ENCODE measurements at regions not wholly inside any gene's neighbourhood (a gene's known extent, or its start where the extent isn't known, plus 50 kb on each side); places are given as distances from the start of the nearest gene placed in this dataset.
"Not testable (repeated sequence)": the region's sequence is repeated elsewhere in the genome, so short reads cannot be mapped to it uniquely, and the experiment has no call there.

DNA sequence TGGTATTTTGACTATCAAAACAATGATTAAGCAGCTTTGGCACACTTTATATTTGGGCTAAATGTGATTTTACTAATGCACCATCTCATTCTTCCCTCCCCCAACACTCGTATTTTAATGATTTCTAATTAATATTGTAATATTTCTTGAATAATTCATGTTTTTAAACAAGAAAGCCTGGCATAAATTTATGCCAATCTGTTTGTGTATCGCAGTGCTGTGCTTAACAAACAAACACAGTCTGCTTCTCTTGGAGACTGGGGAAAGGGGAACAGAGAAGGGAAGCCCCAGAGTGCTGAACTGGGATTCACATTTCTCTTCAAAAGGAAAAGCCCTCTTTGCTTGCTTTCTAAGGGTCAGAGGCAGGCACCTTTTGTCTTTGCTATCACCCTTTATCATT is 496.9 kb upstream of the STXBP6 start:
- no peak for DNase-seq

DNA sequence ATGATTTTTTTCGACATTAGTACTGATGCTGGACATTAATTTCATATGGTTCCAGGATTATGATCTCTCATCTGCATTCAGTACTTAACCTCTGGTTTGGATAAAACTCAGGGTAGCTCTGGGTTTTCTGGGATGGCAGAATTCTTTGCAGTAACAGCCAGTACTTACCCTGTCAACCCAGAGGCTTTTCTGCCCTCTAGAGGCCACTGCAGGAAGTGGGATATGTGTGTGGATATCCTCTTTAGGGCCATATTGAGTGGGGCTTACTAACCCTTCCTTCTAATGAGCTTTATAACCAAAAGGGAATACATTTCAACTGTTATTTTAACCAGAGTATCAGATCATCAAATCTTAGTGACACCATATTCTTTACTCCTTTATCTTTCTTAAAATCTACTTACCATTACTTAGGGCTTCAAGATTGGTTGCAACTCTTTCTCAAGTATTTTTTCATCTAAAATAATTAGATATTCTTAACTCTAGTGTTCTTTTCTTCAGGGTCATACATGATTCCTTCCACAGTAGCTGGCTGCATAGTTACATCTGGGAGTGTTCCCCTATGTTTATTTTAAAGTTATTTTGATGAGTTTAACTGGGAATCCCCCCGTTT is 488.0 kb upstream of the STXBP6 start:
- DNase-seq = peak; percentile 88

DNA sequence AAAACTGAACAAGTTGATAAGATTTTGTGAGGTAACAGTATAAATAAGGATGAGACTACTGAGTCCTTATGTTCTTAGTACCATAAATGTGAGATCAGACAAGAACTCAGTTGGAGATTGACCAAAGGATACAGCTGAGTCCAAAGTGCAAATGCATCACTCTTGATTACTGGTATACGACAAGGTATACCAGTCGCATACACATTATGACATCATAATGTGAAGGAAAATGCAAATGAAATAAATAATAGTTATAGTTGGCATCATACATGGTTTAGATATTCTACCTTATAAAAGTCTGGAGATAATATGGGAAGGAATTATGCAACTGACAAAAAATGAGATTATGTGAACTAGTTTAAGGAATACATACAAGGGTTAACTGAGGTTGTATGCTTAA is 476.3 kb upstream of the STXBP6 start:
- DNase-seq = no peak

DNA sequence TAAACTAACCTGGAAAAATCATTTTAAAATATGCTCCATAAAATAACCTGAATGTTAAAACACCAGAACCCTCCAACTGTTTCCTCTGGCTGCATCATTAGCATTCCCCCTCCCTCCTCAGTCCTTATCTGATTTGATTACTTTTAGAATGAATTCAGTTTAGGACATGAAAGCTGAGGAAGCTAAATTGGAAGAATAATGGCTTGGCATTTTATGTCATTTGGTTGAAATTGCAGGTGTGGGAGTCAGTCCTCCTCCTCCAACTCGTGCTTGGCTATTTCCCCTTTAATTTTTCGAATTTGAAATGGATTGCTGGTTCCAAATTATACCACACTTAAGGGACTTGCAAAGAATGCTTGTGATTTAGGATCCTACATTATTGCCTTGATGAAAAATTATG is 473.0 kb upstream of the STXBP6 start:
- DNase-seq = no peak

DNA sequence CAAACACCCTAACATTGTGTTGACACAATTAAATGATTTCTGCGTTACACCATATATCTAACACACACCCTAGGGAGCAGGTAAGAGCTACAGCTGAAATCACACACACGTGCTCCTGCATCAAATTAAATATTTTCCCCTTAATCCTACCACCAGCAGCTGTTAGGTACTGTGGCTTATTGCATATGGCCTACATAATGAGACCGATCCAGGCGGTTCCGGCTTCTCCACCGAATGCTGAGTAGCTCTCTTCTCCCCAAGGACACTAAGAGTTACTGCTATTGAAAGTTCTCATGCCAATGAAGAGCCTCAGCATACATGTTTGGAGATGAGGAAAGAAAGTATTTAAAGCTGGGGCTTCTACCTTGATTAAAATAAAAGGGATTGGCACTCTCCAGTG is 472.2 kb upstream of the STXBP6 start:
- peak; percentile 85 for DNase-seq

DNA sequence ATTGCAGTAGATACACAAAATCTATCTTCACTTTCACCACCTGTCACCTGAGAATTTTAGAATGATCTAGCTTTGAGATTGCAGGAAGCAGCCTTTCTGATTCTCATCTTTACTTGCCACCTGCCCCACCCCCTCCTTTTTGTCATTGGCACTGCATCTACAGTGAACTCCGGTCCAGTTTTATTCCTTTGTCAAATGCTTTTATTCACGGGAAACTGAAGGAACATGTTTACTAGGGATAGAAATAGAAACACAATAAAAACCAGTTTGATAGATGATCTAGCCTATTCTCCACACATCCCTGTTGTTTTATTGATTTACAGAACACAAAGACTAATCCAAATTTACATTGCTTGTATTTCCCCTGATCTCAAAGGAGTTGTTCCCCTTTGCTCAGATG is 471.7 kb upstream of the STXBP6 start:
- DNase-seq = peak; percentile 26

DNA sequence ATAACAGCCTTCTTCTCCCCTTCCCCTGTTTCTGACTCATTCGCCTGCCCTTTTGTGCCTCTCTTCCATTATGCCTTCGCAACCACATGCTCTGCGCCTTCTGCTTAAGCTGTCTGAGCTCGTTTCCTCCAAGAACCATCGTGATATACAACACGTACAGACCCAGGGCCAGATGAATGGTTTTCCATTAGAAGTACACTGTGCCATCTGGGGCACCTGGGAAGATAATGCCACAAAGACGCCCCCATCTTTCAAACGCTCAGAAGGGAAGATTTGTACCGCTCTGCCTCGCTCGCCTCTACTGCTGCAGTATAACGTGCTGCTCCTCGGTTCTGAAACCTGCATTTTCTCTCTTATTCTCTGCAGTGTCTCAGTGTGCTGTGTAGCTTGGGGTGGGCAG is 470.9 kb upstream of the STXBP6 start:
- peak; percentile 20 for DNase-seq

DNA sequence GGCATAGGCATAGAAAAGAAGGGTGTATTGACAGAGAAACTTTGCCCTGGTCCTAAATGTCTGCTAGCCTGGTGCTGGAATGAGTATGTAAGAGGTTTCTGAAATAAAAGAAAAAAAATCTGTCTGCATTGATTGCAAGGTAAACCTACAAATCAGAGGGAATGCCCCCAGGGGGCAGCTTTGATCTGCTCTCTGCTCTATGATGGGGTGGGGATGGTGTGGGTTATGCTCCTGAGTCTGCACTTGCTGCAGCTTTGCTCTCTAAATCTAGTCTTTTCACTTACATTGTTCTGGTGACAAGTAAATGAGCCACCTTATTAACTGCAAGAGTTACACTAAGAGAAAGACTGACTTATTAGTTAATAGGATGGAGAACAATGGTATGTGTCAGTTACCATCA is 468.4 kb upstream of the STXBP6 start:
- peak; percentile 36 for DNase-seq

DNA sequence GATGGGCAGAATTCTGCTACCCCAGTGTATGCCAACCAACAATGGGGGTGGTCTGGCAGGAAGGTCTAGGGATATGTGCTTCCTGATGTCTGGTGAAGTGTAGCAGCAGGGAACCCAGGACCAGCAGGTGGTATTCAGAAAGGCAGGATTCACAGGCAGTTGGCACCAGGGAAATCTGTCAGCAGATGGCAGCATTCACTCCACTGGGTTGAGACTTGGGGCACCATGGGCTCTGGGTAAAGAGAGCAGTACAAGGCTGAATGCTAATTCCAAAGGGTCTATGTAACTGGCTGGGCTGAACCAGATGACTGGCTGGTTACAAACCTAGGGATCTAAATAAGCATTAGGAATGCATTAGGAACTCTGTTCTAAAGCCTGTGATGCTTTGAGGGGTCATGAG is 466.9 kb upstream of the STXBP6 start:
- DNase-seq = peak; percentile 39

DNA sequence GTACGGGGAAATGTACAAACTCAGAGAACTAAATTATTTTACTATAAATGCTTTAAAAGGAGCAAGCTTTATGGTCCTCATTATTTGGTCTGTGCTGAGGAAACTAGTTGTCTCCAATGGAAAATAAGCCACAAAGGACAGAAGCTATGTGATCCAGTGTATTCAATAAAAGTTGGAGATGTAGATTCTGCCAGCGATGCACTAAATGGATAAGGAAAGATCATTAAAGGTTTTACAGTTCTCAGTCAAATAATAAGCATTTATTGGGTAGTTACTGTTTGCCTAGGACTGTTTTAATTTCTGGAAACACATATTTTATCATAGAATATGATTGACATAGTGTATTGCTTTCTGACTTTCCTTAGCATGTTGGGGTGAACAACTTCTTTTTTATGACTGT is 458.9 kb upstream of the STXBP6 start:
- DNase-seq = no peak

DNA sequence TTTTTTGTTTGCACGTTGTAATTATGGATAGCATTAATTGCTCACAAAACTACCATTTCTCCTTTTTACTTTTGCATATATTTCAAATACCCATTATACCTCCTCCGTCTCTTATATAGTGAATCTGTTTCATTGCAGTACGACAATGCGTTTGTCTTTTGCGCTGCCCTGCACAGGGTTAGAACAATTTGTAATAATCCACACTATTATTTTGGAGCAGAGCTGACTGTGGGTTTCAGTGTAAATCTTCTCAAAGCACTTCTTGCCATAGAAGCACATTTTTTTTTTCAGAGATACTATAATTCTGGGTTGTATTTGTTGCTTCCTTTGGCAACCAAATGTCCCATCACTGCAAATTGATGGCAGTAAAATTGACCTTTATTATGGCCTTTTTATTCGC is 451.8 kb upstream of the STXBP6 start:
- DNase-seq = no peak

DNA sequence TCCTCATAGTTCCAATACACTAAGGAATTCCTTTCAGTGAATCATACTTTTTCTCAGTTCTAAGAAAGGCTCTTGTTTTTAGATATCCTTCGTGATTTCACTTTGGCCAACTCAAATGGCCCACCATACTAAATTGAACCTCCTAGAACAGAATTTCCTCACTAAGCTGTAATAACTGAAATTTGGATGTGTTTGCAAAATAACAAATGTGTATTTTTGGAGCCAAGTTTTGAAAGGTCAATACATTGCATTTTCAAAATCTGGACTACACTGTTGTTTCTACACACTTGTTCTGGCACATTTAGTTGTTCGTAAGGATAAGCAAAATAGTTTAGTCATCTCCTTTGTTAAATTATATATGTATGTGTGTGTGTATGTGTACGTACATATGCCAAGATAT is 439.0 kb upstream of the STXBP6 start:
- no peak for DNase-seq

DNA sequence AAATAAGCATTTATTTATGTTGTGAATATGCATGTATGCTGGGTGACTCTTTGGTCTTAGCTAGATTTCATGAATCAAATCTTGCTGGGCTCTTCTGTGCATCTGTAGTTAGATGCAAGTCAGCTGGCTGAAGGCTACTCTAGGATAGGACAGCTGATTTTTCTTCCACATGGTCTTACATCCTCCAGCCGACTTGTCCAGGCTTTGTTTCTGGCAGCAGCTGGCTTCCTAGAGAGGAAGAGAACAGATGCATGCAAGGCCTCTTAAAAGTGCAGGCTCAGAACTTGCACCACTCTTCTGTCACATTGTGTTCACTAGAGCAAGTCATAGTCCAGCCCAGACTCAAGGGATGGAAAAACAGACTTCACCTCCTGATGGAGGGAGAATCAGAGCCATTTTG is 435.4 kb upstream of the STXBP6 start:
- peak; percentile 36 for DNase-seq

DNA sequence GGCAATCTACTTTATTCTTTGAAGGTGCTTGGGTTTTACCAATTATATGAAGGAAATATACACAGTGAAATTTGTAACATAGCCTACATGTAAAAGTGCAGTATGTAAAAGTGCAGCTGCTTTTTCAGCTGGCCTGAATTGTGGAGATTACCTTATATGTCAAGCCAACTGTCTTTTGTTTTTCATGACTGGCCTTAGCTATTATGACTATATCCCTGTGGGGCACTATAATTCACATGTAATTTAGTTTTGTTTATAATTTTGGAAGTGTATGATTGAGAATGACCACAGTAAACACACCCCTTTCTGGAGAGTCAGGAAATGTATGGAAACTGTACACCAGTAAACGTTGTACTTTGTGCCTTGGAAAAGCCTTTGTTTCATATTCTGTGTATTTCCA is 435.0 kb upstream of the STXBP6 start:
- no peak for DNase-seq

DNA sequence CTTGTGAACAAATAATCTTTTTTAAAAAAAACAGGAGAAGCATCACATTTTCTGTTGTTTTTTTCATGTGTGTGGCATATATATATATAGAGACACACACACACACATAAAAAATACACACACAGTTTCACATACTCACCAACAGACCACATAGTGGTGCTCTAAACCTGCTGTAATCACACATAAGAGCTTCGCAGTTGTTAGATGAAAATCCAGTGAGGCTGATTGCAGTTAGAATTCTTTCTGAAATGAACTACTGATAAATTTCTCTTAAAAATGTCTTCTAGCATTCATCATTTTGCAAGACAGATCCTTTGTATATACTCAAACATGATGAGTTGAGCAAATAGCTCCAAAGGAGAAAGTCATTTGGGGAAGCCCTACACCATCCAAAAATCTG is 434.3 kb upstream of the STXBP6 start:
- peak; percentile 3 for DNase-seq

DNA sequence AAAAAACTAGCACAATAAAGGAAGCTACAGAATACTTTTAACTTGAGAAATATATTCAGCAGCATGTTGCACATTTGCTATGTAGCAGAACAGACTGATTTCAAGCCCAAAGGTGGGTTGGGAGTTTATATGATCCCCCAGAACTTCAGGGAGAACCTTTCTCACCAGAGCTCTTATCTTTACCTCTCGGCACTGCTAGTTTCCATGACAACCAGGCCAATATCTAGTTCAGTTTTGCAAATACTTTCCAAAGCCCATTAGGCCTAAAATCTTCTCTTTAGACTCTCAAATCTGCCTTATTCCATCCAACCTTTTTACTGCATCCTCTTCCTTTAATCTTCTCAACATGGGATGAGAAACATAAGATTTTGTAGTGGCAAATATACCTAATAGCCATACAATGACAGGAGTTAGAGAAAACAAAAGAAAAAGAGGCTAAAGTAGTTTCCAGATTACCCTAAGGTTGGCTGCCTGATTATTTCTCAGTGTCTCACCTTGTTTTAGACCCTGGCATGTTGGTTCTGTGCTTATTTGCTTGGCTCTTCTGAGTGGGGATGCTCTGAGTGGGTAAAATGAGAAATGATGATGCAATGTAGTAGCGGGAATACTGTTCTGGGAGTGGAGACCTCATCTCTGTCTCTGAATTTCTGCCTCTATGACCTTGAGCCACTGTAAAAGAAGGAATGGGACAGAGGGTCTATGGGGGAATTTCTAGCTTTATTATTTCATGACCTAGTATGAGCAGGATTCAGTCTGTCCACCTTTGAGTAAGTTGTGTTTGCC is 427.6 kb upstream of the STXBP6 start:
- DNase-seq = no peak

DNA sequence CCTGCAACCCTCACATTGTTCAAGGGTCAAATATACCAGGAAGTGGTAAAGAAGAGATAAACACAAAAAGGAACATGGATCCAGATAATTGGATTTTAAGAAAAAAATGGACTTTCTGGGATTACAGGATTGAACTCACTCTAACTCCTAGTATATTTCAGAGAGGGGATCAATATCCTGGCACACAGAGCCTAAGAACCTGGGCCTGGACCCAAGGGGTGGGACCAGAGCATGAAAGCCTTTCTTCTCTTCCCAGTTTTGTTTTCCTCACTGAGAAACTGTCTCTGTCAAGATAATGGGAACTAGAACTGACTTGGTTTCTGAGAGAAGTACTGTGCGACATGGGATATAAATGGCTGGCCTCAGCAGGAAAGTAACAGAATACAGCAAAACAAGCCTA is 422.8 kb upstream of the STXBP6 start:
- DNase-seq = no peak

DNA sequence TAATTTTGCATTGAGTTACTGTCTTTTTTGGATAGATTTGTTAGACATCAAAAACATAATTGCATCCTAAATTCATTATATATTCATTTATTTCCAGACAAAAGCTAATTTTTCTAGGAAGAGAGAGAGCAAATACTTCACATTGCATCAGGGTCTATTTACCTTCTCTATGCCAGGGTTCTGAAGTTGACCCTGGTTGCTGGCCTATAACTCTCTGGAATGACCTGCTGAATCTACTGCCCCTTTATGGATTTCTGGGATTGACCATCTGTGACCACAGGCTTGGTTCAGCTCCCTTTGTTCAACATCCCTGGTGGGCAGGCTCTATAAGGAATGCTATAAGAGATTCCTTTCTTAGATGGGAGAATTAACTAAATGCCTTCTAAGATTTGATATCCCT is 414.8 kb upstream of the STXBP6 start:
- no peak for DNase-seq

DNA sequence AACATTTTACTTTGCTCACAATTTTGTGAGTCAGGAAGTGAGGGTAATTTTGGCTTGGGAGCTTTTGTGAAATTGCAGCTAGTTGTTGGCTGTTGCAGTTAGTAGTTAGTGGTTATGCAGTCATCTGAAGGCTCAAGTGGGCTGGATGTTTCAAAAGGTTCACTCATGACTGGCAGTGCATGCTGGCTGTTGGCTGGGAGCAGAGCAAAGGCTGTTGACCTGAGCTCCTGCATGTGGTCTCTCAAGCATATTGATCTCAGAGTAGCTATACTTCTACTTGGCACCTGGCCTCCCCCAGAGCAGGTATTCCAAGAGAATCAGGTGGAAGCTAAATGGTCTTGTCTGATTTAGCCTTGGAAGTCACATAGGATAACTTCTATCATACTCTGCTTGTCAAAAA is 414.1 kb upstream of the STXBP6 start:
- DNase-seq = no peak

DNA sequence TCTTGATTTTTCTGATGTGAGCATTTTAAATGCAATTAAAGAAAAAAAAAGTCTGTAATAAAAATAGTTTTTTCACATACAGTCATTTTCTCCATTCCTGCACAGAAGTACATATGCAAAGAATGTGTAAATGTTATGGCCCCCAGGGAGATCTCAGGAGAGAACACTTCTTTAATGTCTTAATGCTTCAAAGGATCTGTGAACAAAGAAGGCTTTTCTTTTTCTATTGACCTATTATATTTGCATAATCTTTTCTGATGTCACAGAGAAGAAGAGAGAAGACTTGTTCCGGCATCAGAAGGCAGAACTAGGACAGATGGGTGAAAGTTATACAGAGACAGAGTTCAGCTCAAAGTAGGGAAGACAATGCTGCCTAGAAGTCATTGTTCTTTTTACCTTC is 413.5 kb upstream of the STXBP6 start:
- no peak for DNase-seq

DNA sequence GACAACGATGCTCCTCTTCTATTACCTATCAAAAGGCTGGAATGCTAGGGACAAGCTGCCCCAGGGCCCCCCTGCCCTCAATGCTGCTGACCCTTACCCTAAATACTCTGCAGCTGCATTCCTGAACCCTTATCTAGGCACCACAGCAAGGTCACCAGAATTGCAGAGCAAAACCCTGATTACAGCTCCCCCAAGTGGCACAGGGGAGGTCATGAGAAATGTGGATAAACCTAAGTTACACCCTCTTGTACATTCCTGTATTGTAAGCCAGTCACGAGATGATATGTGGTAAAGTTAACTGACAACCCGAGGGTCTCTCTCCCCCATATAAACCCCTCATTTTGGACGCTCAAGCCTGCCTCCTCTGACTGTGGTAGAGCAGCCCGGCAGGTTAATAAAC is 411.8 kb upstream of the STXBP6 start:
- DNase-seq = no peak

DNA sequence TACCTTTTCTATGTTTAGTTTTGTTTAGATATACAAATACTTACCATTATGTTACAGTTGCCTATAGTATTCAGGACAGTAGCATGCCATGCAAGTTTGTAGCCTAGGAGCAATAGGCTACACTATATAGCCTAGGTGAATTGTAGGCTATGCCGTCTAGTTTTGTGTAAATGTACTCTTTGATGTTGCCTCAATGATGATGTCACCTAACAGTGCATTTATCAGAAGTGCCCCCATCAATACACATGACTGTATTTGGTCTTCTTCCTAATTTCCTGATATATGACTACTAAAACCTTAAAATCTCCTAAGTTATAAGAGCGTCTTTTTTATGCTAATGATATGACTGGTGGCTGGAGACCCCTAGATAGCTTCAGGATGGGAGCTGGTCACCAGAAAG is 394.4 kb upstream of the STXBP6 start:
- no peak for DNase-seq

DNA sequence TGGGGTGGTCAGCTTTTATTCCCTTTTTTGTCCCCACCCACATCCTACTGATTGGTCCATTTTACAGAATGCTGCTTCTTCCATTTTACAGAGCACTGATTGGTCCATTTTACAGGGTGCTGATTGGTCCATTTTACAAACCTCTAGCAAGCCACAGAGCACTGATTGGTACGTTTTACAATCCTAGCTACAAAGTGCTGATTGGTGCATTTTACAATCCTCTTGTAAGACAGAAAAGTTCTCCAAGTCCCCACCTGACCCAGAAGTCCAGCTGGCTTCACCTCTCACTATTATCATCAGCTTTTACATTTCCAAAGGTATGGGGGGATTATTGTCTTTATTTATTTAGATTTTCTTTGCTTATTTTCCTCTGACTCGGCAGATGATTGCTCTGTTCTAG is 390.4 kb upstream of the STXBP6 start:
- not testable (repeated sequence) for DNase-seq

DNA sequence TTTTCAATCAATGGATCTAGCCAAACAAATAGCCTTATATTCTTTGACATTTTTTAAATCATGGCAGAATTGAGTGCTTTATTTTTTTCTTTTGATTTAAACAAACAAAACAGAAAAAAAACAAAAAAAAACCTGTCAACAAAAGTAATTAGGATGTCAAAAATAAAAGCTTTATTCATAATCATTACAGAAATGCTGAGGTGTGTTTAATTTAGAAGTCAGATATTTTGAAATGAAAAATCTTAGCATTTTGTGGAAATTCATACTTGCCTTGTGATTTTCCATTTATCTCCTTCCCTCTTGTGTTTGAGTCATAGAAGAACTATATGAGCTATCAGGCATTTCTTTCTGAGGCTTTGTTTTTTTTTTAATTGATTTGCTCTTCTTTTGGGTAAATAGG is 387.0 kb upstream of the STXBP6 start:
- no peak for DNase-seq

DNA sequence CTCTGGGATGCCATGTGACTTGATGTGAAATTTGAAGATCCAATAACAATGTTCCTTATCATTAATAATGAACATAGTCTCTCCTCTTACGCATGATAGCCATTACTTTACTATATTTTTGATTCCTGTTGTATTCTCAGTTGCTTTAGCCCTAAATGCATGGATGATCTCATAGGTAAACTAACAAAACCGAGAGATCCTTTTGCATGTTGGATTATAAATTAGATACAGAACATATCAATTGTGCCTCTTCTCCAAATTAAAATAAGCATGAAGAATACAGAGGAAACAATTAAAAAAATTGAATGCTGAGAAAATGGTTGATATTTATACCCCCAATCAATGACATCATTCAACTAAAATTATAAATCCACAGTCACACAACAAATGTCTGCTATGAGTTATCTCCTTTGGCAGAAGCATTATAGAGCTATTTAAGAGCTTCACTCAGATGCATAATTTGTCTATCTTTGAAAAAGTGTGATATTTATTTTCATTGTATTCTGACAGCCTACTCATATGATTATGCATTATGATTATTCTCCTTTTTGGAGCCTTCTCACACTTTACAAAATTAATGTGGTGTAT is 386.4 kb upstream of the STXBP6 start:
- DNase-seq = no peak
